H9 (cell line): ENCODE measurements at regions not wholly inside any gene's neighbourhood (a gene's known extent, or its start where the extent isn't known, plus 50 kb on each side); places are given as distances from the start of the nearest gene placed in this dataset.

Experiments used
- DNase-seq: peaks from one replicate; pipeline ENCODE4 v3.0.0-alpha.2; 2017
- H2AFZ ChIP-seq: one replicate; pipeline ENCODE4 v1.6.1; 2013; ENCODE audit warnings: mild to moderate bottlenecking, low read length, control low read depth, moderate library complexity
- H2AK5ac ChIP-seq: 2 replicates; pipeline ENCODE4 v1.6.1; 2013; ENCODE audit warnings: low read length, control low read depth, mixed read lengths; ENCODE audit not compliant: insufficient read length
- H2BK120ac ChIP-seq: one replicate; pipeline ENCODE4 v1.6.1; 2013; ENCODE audit warnings: low read depth, mild to moderate bottlenecking, low read length, control low read depth, inconsistent platforms; ENCODE audit not compliant: poor library complexity, severe bottlenecking
- H2BK12ac ChIP-seq: 2 replicates; pipeline ENCODE4 v1.6.1; 2013; ENCODE audit warnings: low read length, control low read depth, mixed read lengths, low read depth; ENCODE audit not compliant: insufficient read length
- H2BK15ac ChIP-seq: 2 replicates; pipeline ENCODE4 v1.6.1; 2013; ENCODE audit warnings: low read depth, low read length, control low read depth
- H2BK20ac ChIP-seq: one replicate; pipeline ENCODE4 v1.6.1; 2013; ENCODE audit warnings: low read depth, mild to moderate bottlenecking, low read length, control low read depth, inconsistent platforms; ENCODE audit not compliant: poor library complexity, severe bottlenecking
- H2BK5ac ChIP-seq: 2 replicates; pipeline ENCODE4 v1.6.1; 2013; ENCODE audit warnings: low read length, control low read depth, mixed read lengths; ENCODE audit not compliant: insufficient read length
- H3K14ac ChIP-seq: 2 replicates; pipeline ENCODE4 v1.6.1; 2013; ENCODE audit warnings: low read length, control low read depth; ENCODE audit not compliant: insufficient read depth
- H3K18ac ChIP-seq: 2 replicates; pipeline ENCODE4 v1.6.1; 2013; ENCODE audit warnings: low read depth, mild to moderate bottlenecking, mixed read lengths, low read length, control low read depth; ENCODE audit not compliant: insufficient read length
- H3K23ac ChIP-seq: 2 replicates; pipeline ENCODE4 v1.6.1; 2013; ENCODE audit warnings: low read length, control low read depth, mixed read lengths, low read depth; ENCODE audit not compliant: insufficient read length
- H3K23me2 ChIP-seq: 2 replicates; pipeline ENCODE4 v1.6.1; 2013; ENCODE audit warnings: low read depth, mild to moderate bottlenecking, mixed read lengths, low read length, control low read depth; ENCODE audit not compliant: insufficient read length, poor library complexity, severe bottlenecking
- H3K27ac ChIP-seq: 2 replicates; pipeline ENCODE4 v1.5.1; 2013; ENCODE audit warnings: low read length, control low read depth, mixed read lengths, low read depth; ENCODE audit not compliant: insufficient read length
- H3K27me3 ChIP-seq: 2 replicates; pipeline ENCODE4 v1.6.1; 2013; ENCODE audit warnings: low read length, control low read depth, inconsistent platforms; ENCODE audit not compliant: insufficient read depth
- H3K4ac ChIP-seq: 2 replicates; pipeline ENCODE4 v1.6.1; 2013; ENCODE audit warnings: low read depth, mild to moderate bottlenecking, control low read depth, inconsistent platforms, low read length, moderate library complexity
- H3K4me1 ChIP-seq: 2 replicates; pipeline ENCODE4 v1.6.1; 2013; ENCODE audit warnings: low read length, control low read depth, inconsistent platforms; ENCODE audit not compliant: insufficient read depth
- H3K4me2 ChIP-seq: 2 replicates; pipeline ENCODE4 v1.6.1; 2013; ENCODE audit warnings: low read length, control low read depth, mixed read lengths; ENCODE audit not compliant: insufficient read length, insufficient read depth
- H3K56ac ChIP-seq: 2 replicates; pipeline ENCODE4 v1.6.1; 2013; ENCODE audit warnings: low read depth, mild to moderate bottlenecking, mixed read lengths, low read length, control low read depth; ENCODE audit not compliant: insufficient read length
- H3K79me1 ChIP-seq: 2 replicates; pipeline ENCODE4 v1.6.1; 2013; ENCODE audit warnings: low read depth, mild to moderate bottlenecking, moderate library complexity, low read length, control low read depth, inconsistent platforms; ENCODE audit not compliant: insufficient read depth, poor library complexity, severe bottlenecking
- H3K79me2 ChIP-seq: 2 replicates; pipeline ENCODE4 v1.6.1; 2013; ENCODE audit warnings: low read length, control low read depth, inconsistent platforms; ENCODE audit not compliant: insufficient read depth
- H3K9ac ChIP-seq: 2 replicates; pipeline ENCODE4 v1.6.1; 2013; ENCODE audit warnings: low read length, control low read depth, mixed read lengths; ENCODE audit not compliant: insufficient read length; ENCODE audit errors: extremely low read depth
- H3K9me3 ChIP-seq: one replicate; pipeline ENCODE4 v1.6.1; 2013; ENCODE audit warnings: low read depth, low read length, inconsistent platforms; ENCODE audit not compliant: control insufficient read depth
- H3T11ph ChIP-seq: one replicate; pipeline ENCODE4 v1.6.1; 2013; ENCODE audit warnings: mild to moderate bottlenecking, low read length, control low read depth, inconsistent platforms
- H4K20me1 ChIP-seq: one replicate; pipeline ENCODE4 v1.6.1; 2013; ENCODE audit not compliant: control insufficient read depth, insufficient read length, insufficient read depth
- H4K5ac ChIP-seq: 2 replicates; pipeline ENCODE4 v1.6.1; 2013; ENCODE audit warnings: low read depth, mild to moderate bottlenecking, mixed read lengths, low read length, control low read depth; ENCODE audit not compliant: insufficient read length
- H4K8ac ChIP-seq: replicated peaks from 2 replicates; pipeline ENCODE4 v1.6.1; 2013; ENCODE audit warnings: low read length, control low read depth, mixed read lengths, low read depth; ENCODE audit not compliant: insufficient read length
- H4K91ac ChIP-seq: 2 replicates; pipeline ENCODE4 v1.6.1; 2013; ENCODE audit warnings: low read depth, mild to moderate bottlenecking, moderate library complexity, mixed read lengths, low read length, control low read depth; ENCODE audit not compliant: insufficient read length
- H3K27ac Mint-ChIP-seq, 3 experiments: 2 replicates in 2 of 3; 3 replicates in 1 of 3; pipeline ENCODE4 v1.8.0; 2020 to 2021; ENCODE audit warnings: mixed read lengths in 3 of 3, mild to moderate bottlenecking in 1 of 3, moderate library complexity in 1 of 3
- H3K27me3 Mint-ChIP-seq: 2 replicates; pipeline ENCODE4 v1.8.0; 2021; ENCODE audit warnings: low read depth, mild to moderate bottlenecking, moderate library complexity, mixed read lengths
- H3K36me3 Mint-ChIP-seq, 3 experiments: 2 replicates in 2 of 3; 3 replicates in 1 of 3; pipeline ENCODE4 v1.8.0; 2020 to 2021; ENCODE audit warnings: low read depth in 3 of 3, mixed read lengths in 3 of 3; ENCODE audit not compliant: insufficient read depth in 1 of 3
- H3K4me1 Mint-ChIP-seq, 2 experiments: 2 replicates each; pipeline ENCODE4 v1.8.0; 2020; ENCODE audit warnings: mixed read lengths in 2 of 2
- H3K4me3 Mint-ChIP-seq, 2 experiments: 2 replicates in 1 of 2; 3 replicates in 1 of 2; pipeline ENCODE4 v1.8.0; 2020 to 2021; ENCODE audit warnings: mild to moderate bottlenecking in 2 of 2, mixed read lengths in 2 of 2, moderate library complexity in 1 of 2
- H3K9me3 Mint-ChIP-seq, 2 experiments: 2 replicates in 1 of 2; 3 replicates in 1 of 2; pipeline ENCODE4 v1.8.0; 2020; ENCODE audit warnings: mild to moderate bottlenecking in 2 of 2, mixed read lengths in 2 of 2, moderate library complexity in 1 of 2
- WGBS: extraction: QIAGEN DNeasy Blood & Tissue Kit; methylation state at CpG from one replicate; pipeline ENCODE4 v1.1.7; 2013; ENCODE audit warnings: missing lambda C conversion rate, low lambda C conversion rate, mixed read lengths; ENCODE audit not compliant: insufficient read length; ENCODE audit errors: extremely low coverage; 5-methylcytosine and 5-hydroxymethylcytosine counted together
- TF ChIP-seq, protein P1 (sequence below): fragments of 200-600 bp; sonication (generic); conservative IDR thresholded peaks from 3 replicates; pipeline ENCODE4 v1.8.0; 2021; ENCODE audit warnings: antibody characterized with exemption, mild to moderate bottlenecking

DNA sequence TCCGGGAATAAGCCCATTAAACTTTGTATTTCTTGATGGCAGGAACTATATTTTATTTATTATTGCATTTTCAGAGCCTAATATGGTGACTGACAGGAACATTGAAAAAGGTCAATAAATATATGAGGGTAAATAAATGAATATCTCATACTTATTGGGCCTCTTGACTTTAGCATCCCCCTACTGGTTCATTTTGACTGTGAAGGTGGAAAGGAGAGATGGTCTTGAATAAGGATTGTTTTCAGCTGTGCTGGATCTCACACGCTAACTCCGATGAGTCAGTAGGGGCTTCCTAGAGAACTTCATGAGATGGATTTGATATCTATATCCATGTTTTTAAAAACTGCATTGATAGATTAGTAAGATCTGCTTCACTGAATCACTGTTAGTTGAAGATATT, 1026.0 kb downstream of the REEP3 start:
- no peak overlapping the region for H2BK15ac ChIP-seq
- no peaks in the 10 kb centered on the region for H3K9me3 ChIP-seq
- H2BK120ac ChIP-seq = no peak overlapping the region
- Mint-ChIP-seq H3K9me3 (no peaks in the 10 kb centered on the region; a peak in 1 of 5 replicates), H3K4me3 (no peak overlapping the region), H3K27ac (no peak overlapping the region), H3K4me1 (peaks cover 16 to 18% of the 10 kb centered on the region in 2 experiments), H3K36me3 (no peaks in the 10 kb centered on the region), H3K27me3 (no peaks in the 10 kb centered on the region)
- H2BK12ac ChIP-seq = no peak overlapping the region
- no peak overlapping the region for H2AFZ ChIP-seq
- no peaks in the 10 kb centered on the region for H3K79me1 ChIP-seq
- no peak overlapping the region for H3K23ac ChIP-seq
- H3K18ac ChIP-seq = no peak overlapping the region
- no peak overlapping the region for H3K56ac ChIP-seq
- no peak overlapping the region for H3K9ac ChIP-seq
- H3K27me3 ChIP-seq = no peaks in the 10 kb centered on the region
- H3K14ac ChIP-seq = no peak overlapping the region
- H4K20me1 ChIP-seq = no peaks in the 10 kb centered on the region
- no peak for DNase-seq
- no peak overlapping the region for H4K91ac ChIP-seq
- no peaks in the 10 kb centered on the region for H3K79me2 ChIP-seq
- H3T11ph ChIP-seq = no peak overlapping the region
- H2BK20ac ChIP-seq = no peak overlapping the region
- no peak overlapping the region for H4K8ac ChIP-seq
- no CpG with 5 or more reads among the region's 3 CpGs for WGBS
- H4K5ac ChIP-seq = no peak overlapping the region
- no peak overlapping the region for H3K4ac ChIP-seq
- H3K23me2 ChIP-seq = no peaks in the 10 kb centered on the region
- TF ChIP-seq, protein P1, sequence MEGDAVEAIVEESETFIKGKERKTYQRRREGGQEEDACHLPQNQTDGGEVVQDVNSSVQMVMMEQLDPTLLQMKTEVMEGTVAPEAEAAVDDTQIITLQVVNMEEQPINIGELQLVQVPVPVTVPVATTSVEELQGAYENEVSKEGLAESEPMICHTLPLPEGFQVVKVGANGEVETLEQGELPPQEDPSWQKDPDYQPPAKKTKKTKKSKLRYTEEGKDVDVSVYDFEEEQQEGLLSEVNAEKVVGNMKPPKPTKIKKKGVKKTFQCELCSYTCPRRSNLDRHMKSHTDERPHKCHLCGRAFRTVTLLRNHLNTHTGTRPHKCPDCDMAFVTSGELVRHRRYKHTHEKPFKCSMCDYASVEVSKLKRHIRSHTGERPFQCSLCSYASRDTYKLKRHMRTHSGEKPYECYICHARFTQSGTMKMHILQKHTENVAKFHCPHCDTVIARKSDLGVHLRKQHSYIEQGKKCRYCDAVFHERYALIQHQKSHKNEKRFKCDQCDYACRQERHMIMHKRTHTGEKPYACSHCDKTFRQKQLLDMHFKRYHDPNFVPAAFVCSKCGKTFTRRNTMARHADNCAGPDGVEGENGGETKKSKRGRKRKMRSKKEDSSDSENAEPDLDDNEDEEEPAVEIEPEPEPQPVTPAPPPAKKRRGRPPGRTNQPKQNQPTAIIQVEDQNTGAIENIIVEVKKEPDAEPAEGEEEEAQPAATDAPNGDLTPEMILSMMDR = peak; percentile 40; the same call in 2 of the 3 replicates
- no peak overlapping the region for H3K27ac ChIP-seq
- H3K4me2 ChIP-seq = no peak overlapping the region
- no peak overlapping the region for H2AK5ac ChIP-seq
- H3K4me1 ChIP-seq = no peaks in the 10 kb centered on the region; the same call in 1 of the 2 replicates
- no peak overlapping the region for H2BK5ac ChIP-seq
